Stimulated activated CD8-positive, alpha-beta memory T cell treated with anti-CD3 and anti-CD28 coated beads, Interleukin-12 subunit alpha, Interleukin-12 subunit beta, amount 100 ng/mL, for 1 hour (primary cell): ENCODE measurements at regions not wholly inside any gene's neighbourhood (a gene's known extent, or its start where the extent isn't known, plus 50 kb on each side); places are given as distances from the start of the nearest gene placed in this dataset.

Experiments used
- DNase-seq: peaks from one replicate; pipeline ENCODE4 v3.0.0-alpha.2; 2020; ENCODE audit warnings: low read depth

DNA sequence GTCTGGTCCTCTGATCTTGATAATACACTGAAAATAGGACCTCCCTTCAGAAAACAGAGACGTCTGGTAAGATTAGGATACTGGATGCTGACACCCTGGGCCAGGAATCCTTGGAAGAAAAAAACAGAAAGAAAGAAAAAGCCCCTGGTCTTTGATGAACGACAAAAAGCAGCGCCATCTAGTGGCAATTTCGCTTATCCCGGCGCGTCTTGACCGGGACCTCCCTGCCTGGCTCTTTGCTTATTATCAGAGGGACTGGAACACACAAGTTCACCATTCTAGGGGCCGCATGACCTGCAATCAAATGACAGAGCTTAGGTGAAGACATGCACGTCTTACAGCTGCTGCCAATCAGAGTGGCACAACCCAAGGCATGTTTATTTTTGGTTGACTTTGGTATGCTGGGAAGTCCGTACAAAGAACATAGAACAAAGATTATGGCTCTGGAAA is 114.9 kb upstream of the NFIB start:
- peak; percentile 12 for DNase-seq

GRCh38 chr9:14427419-14427818 is 113.5 kb upstream of the NFIB start:
- no peak for DNase-seq

GRCh38 chr9:14424983-14425382 is 111.0 kb upstream of the NFIB start:
- DNase-seq, result no peak

DNA sequence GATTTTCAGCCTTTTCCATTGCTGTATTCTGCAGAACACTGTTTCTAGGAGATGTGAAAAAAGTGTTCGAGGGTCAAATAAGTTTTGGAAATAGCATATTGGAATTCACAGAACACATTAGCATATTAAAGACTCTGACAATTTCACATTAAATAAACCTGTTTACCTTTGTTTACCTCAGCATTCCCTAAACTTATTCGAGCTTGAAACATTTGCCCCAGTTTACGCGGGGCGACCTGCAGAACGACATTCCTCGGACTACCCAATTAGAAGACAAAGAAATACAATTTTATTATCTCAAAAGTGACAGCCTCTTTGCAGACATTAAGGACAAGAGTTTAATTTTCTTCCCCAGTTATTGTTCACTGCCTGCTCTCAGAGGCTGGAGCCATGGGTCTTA is 110.3 kb upstream of the NFIB start:
- no peak for DNase-seq

DNA sequence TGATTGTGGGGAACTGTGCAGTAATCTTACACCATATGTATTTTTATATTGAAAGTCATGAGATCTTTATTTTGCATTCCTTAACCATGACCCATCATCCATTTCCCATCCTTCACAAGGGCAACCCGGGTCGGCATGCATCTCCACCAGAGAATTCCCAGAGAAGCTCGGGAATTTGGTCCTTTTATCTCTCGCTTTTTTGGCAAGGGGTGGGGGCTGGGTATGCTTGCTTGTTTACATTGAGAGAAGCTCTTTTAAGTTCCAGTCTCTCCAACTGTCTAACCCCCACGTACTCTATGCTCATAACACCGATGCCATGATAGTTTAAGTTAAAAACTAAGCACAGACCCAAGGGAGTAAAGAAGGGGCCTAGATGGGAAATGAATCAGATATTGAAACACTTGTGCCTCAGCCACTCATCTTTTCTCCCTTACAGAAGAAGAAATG is 109.9 kb upstream of the NFIB start:
- no peak for DNase-seq

- no peak for DNase-seq
Measured at GRCh38 chr9:14421291-14421690, 107.3 kb upstream of the NFIB start.

DNA sequence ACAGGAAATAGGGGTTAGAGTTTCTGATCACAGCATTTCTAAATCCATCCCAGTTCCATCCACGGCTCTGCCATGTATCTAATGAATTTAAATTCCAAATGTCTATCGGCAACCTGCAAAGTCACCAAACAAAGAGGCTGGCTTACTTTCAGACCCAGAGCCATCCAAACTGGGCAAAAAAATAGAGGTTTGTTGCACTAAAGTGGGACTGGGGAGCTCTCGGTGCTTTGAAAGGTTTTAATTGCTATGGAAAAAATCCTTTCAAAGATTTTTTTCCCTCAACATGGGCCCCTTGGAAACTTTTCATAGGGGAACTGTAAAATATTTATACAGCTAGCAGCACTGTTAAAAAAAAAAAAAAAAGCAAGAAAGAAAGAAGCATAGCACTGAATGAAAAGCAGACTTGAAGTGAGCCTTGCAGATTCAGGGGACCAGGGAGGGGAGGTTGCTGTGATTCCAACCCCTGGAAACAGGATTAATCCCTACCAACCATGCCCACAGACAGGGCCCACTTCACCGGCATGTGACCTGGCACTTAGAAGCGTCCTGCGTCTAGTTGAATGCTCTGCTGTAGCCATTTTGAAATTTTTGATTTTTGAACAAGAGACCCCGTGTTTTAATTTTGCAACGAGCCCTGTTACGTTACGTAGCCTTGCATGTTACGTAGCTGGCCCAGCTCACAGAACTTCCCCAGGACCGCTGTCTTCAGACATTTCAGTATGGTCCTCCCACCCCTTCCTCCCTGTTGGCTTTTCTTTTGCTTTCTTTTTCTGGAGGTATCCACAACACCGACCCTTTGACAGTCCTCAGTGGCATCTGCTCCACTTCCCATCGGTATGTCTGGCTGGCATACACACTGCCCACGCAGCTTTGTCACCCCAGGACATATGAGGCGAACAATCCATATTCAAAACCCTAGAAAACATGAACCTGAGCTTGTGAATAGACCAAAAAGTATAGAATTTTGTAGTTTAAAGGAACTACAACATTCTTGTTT is 105.3 kb upstream of the NFIB start:
- no peak for DNase-seq

DNA sequence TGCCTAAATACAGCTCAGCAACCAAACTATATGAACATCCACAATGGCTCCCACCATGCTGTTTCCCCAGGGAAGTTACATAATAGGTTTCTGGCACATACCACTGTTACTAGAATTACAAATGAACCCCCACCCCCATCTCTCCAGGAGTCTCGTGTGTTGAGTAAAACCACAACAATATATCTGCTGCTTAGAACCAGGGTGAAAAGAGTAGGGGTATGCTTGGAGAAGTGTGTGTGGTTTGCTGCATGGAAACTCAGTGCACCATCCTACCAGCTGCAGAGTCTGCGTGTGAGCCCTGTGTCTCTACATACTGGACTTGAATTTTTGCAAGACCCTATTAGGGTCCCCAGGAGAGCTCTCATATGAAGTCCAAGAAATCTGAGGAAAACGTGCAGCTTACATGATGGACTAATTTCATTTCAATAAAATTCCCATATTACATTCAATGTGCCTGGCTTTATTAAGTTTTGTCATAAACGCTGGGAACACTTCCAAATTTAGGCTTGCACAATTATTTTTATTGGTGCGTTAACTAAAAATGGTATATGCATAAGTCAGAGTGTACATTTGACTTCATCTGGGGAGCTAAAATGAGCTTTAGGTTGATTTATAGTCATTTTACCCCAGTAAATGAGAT is 104.5 kb upstream of the NFIB start:
- no peak for DNase-seq

GRCh38 chr9:14417237-14417636 is 103.3 kb upstream of the NFIB start:
- no peak for DNase-seq

DNA sequence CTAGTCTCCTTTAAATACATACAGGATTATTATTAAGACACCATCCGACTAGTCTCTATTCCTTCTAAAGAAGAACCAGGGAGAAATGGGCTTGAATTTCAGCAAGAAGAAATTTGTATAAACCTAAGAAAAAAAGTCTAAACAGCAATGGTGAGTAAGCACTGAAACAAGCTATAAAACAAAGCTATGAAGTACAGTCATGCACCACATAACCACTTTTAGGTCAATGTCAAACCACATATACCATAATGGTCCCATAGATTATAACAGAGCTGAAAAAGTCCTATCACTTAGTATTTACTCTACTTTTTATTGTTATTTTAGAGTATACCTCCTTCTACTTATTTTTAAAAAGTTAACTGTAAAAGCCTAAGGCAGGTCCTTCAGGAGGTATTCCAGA is 102.0 kb upstream of the NFIB start:
- DNase-seq, result no peak

GRCh38 chr9:14413812-14414211 is 99.9 kb upstream of the NFIB start:
- DNase-seq, result no peak

DNA sequence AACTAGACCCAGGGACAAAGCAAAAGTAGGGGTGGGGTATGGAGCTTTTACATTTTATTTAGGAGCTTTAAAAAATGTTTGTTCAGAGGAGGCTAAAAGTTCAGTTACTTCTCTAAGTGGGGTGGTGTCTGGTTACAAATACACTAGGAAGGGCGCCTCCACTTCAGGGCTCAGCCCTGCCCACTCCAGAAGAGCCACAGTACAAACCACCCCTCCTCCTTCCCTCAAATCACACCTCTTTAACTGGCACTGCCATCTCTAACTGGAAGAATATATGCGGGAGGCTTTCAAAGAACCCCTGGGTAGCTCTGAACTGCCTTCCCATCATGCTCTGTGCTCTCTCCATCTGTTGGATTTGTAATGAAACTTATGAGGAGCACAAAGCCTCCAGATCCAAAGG is 98.8 kb upstream of the NFIB start:
- no peak for DNase-seq

DNA sequence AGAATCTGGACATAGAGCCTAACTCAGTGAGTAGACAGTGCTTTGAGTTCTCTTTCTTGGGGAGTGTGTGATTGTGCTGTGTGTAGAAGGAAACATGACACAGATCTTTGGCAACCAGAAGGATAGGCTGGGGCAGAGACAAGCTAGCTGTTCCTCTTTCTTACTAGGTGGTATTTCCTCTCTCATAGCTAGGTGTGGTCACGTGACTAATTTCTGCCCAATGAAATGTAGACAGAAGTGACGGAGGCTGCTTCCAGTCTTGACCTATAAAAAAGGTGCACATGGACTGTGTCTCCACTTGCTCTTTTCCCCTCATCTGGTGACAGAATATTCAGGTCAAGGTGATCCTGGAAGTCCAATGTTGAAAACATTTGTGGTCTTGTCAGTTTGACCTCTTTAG is 92.5 kb upstream of the NFIB start:
- DNase-seq, result no peak

DNA sequence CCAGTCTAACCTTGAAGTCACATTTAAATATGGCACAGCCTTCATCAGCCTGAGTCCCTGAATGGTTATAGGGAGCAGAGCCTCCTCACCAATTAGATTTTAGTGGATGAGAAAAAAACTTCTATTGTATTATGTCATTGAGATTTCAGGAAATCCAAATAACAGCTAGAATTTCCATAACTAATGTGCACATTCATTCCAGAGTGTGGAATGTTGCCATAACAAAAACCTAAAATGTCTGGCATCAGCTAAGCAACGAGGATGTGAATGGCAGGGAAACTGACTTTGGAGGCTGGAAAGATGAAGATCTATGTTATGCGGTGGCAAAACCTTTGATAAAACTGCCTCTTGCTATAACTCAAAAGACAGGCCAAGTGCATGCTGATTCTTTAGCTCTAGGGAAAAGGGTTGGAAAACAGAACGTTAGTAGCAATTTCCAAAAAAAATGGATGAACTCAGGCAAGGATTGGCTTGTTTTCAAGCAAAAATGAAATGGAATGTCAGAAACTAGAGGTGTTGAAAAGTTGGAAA is 91.3 kb upstream of the NFIB start:
- DNase-seq, result no peak

- no peak for DNase-seq
Measured at GRCh38 chr9:14403081-14403480, 89.1 kb upstream of the NFIB start.

DNA sequence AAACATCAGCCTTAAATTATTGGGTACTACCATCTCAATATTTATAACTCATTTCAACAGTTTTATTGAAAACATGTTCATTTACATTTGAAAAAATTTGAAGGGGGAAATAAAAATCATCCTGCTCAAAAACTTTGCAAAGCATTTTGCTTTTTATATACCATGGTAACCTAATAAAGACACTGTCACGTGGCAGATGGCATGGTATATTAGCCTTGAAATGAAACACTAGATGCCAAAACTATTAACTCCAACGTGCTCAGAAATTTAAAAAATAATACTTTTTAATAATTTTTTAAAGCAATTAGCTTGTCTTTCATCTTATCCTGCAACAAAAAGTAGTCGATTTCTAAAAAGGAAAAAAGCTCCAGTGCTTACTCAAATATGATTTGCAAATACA is 88.6 kb upstream of the NFIB start:
- no peak for DNase-seq

- DNase-seq, result no peak
Measured at GRCh38 chr9:14401911-14402310, 88.0 kb upstream of the NFIB start.

DNA sequence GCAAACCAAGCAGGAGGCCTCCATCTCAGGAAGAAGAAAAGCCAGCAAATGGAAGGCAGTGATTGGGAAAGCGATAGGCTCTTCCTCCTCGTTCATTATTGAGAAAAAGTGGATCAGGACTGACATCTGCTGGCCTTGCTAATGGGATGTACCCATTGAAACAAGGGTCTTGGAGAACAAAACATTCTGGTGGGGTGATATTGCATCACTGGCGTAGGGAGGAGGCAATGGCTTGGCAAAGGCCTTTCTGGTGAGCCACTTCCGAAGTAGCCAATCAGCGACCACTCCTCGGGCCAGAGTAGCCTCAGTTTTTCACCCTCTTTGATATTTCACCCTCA is 86.7 kb upstream of the NFIB start:
- no peak for DNase-seq

- DNase-seq, result no peak
Measured at GRCh38 chr9:14399756-14400657, 86.1 kb upstream of the NFIB start.

- no peak for DNase-seq
Measured at GRCh38 chr9:14398473-14398872, 84.5 kb upstream of the NFIB start.

GRCh38 chr9:14396171-14396570 is 82.2 kb upstream of the NFIB start:
- no peak for DNase-seq
